ENCODE measurements at regions not wholly inside any gene's neighbourhood (a gene's known extent, or its start where the extent isn't known, plus 50 kb on each side); places are given as distances from the start of the nearest gene placed in this dataset.

DNA sequence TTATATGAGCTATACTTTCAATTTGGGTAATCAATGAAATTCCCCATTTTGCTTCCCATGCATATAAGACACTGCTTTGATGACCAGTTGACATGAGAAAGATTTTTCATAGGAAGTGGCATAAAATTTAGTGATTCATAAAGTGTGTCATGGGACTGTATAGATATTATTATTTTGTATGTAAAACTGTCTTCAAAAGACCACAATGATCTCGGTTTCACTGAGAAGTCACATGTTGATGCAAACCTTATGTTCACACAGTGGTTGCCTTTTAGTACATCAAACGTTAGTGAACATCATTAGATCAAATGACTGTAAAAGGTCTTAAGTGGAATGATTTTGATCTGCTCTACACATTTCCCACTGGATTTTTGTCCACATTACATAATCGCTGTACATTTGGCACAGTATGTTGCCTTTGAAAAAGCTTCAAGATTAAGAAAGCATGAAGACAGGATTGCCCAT is 349.2 kb upstream of the MEF2C start:
- TF ChIP-seq EZH2phosphoT487 (IDR thresholded peaks at IDR 0.05; ENCODE audit: low read depth, severe bottlenecking, unreplicated experiment) (no peak), EZH2 (IDR thresholded peaks at IDR 0.05; ENCODE audit: borderline replicate concordance) (no peak)
- TF ChIP-seq, protein P1, sequence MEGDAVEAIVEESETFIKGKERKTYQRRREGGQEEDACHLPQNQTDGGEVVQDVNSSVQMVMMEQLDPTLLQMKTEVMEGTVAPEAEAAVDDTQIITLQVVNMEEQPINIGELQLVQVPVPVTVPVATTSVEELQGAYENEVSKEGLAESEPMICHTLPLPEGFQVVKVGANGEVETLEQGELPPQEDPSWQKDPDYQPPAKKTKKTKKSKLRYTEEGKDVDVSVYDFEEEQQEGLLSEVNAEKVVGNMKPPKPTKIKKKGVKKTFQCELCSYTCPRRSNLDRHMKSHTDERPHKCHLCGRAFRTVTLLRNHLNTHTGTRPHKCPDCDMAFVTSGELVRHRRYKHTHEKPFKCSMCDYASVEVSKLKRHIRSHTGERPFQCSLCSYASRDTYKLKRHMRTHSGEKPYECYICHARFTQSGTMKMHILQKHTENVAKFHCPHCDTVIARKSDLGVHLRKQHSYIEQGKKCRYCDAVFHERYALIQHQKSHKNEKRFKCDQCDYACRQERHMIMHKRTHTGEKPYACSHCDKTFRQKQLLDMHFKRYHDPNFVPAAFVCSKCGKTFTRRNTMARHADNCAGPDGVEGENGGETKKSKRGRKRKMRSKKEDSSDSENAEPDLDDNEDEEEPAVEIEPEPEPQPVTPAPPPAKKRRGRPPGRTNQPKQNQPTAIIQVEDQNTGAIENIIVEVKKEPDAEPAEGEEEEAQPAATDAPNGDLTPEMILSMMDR (IDR thresholded peaks at IDR 0.05; ENCODE audit: poor library complexity) = no peak
- no peak overlapping the region for H3K4me2 ChIP-seq
- WGBS (ENCODE audit: low lambda C conversion rate, missing lambda C conversion rate) = 45% methylated on average over 3 of the region's 3 CpGs
- no peaks in the 10 kb centered on the region for H3K9me2 ChIP-seq (replicated peaks; ENCODE audit: insufficient read depth)
- H3K27me3 ChIP-seq = no peaks in the 10 kb centered on the region
- H4K20me1 ChIP-seq (ENCODE audit: insufficient read depth, poor library complexity, severe bottlenecking) = no peaks in the 10 kb centered on the region
- H3K79me2 ChIP-seq = no peaks in the 10 kb centered on the region
- no peak overlapping the region for H3K27ac ChIP-seq
- no peaks in the 10 kb centered on the region for H3K36me3 ChIP-seq (replicated peaks; ENCODE audit: insufficient read depth, low read depth)
- DNase-seq (ENCODE audit: low spot score) = no peak
- no peaks in the 10 kb centered on the region for H3K4me1 ChIP-seq (ENCODE audit: insufficient read depth)
- no peaks in the 10 kb centered on the region for H3K9me3 ChIP-seq (ENCODE audit: low read depth)
- H3K4me3 ChIP-seq = no peak overlapping the region
- no peak overlapping the region for H2AFZ ChIP-seq

DNA sequence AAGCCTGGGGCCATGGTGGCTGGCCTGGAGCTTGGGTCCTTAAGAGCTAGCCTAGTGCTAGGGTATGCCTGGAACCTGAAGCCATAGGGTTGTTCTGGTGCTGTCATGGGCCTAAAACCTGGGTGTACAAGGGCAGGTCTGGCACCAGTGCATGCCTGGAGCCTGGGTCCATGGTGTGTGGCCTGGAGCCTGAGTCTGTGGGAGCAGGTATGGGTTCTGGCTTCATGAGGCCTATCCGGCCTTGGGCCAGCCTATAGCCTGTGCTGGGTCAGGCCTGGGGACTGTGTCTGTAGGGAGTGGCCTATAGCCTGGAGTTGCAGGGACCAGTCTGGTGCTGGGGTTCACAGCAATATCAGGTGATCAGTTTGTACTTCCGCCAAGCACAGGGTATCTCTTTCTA is 347.2 kb upstream of the MEF2C start:
- H3K9me2 ChIP-seq (replicated peaks; ENCODE audit: insufficient read depth) = no peaks in the 10 kb centered on the region
- H2AFZ ChIP-seq = no peak overlapping the region
- H3K79me2 ChIP-seq = no peaks in the 10 kb centered on the region
- DNase-seq (ENCODE audit: low spot score) = no peak
- no peak overlapping the region for H3K4me3 ChIP-seq
- TF ChIP-seq EZH2 (IDR thresholded peaks at IDR 0.05; ENCODE audit: borderline replicate concordance) (no peak), EZH2phosphoT487 (IDR thresholded peaks at IDR 0.05; ENCODE audit: low read depth, severe bottlenecking, unreplicated experiment) (no peak)
- TF ChIP-seq, protein P1 (IDR thresholded peaks at IDR 0.05; ENCODE audit: poor library complexity) = no peak
- no peaks in the 10 kb centered on the region for H3K9me3 ChIP-seq (ENCODE audit: low read depth)
- H3K4me1 ChIP-seq (ENCODE audit: insufficient read depth) = no peaks in the 10 kb centered on the region
- no peaks in the 10 kb centered on the region for H3K36me3 ChIP-seq (replicated peaks; ENCODE audit: insufficient read depth, low read depth)
- H3K27ac ChIP-seq = no peak overlapping the region
- no peak overlapping the region for H3K4me2 ChIP-seq
- H4K20me1 ChIP-seq (ENCODE audit: insufficient read depth, poor library complexity, severe bottlenecking) = no peaks in the 10 kb centered on the region
- H3K27me3 ChIP-seq = no peaks in the 10 kb centered on the region
- 72% methylated on average over 2 of the region's 2 CpGs for WGBS (ENCODE audit: low lambda C conversion rate, missing lambda C conversion rate)

DNA sequence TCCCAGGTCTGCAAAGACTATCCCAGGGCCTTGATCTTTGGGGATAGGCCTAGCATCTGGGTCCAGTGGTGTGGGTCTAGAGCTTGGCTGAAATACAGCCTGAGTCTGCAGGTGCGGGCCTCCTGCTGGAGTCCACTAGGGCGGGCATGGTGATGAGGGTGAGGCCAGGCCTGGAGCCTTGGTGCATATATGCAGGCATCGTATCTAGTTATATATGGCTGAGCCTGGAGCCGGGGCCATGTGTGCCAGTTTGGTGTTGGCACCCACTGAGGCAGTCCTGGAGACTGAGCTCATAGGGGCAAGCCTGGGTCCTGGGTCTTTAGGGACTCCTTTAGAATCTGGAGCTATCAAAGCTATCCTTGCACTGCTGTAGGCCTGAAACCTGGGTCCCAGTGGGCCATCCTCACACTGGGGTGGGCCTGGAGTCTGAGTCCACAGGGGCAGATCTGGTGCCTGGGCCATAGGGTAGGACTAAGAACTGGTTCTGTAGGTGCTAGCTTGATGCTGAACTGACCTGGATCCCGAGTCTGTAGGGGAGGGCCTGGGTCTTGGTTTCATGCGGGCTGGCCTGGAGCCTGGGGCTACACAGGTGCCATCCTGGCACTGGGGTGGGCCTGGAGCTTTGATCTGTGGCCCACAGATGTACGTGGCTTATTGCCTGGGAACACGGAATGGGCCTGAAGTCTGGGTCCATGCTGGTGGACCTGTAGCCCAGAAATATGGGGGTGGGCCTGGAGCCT is 346.5 kb upstream of the MEF2C start:
- Histone ChIP-seq H3K4me3 (no peak overlapping the region), H3K79me2 (no peaks in the 10 kb centered on the region), H3K9me3 (ENCODE audit: low read depth) (no peaks in the 10 kb centered on the region), H3K27ac (no peak overlapping the region), H3K4me2 (no peak overlapping the region), H3K9me2 (replicated peaks; ENCODE audit: insufficient read depth) (no peaks in the 10 kb centered on the region), H4K20me1 (ENCODE audit: insufficient read depth, poor library complexity, severe bottlenecking) (no peaks in the 10 kb centered on the region), H3K4me1 (ENCODE audit: insufficient read depth) (no peaks in the 10 kb centered on the region), H3K36me3 (replicated peaks; ENCODE audit: insufficient read depth, low read depth) (no peaks in the 10 kb centered on the region), H2AFZ (no peak overlapping the region), H3K27me3 (no peaks in the 10 kb centered on the region)
- WGBS (ENCODE audit: low lambda C conversion rate, missing lambda C conversion rate) = 95% methylated on average over 8 of the region's 8 CpGs
- TF ChIP-seq EZH2 (IDR thresholded peaks at IDR 0.05; ENCODE audit: borderline replicate concordance) = no peak
- TF ChIP-seq, protein P1 (IDR thresholded peaks at IDR 0.05; ENCODE audit: poor library complexity) = no peak
- TF ChIP-seq EZH2phosphoT487 (IDR thresholded peaks at IDR 0.05; ENCODE audit: low read depth, severe bottlenecking, unreplicated experiment) = no peak
- DNase-seq (ENCODE audit: low spot score) = no peak
